Keratinocyte (primary cell): ENCODE measurements at regions not wholly inside any gene's neighbourhood (a gene's known extent, or its start where the extent isn't known, plus 50 kb on each side); places are given as distances from the start of the nearest gene placed in this dataset.

Experiments
- DNase-seq: peaks from one replicate; pipeline ENCODE4 v3.0.0-alpha.2; 2011; ENCODE audit warnings: low read depth, missing footprints, low spot score
- FAIRE-seq: peaks from 2 replicates; lab custom pipeline; 2011; peaks lifted over from hg19 to GRCh38; lab: Jason Lieb, UNC
- H2AFZ ChIP-seq: 2 replicates; pipeline ENCODE4 v1.6.0; 2012; ENCODE audit warnings: low read length, control low read depth, inconsistent platforms; ENCODE audit not compliant: control insufficient read depth
- H3K27ac ChIP-seq: 2 replicates; pipeline ENCODE4 v1.5.1; 2011; ENCODE audit warnings: low read length; ENCODE audit not compliant: control insufficient read depth, insufficient read depth
- H3K27me3 ChIP-seq: 3 replicates; pipeline ENCODE4 v1.6.0; 2011; ENCODE audit warnings: low read length; ENCODE audit not compliant: control insufficient read depth, insufficient read depth; ENCODE audit errors: extremely low read depth
- H3K36me3 ChIP-seq, 2 experiments: 2 replicates in 1 of 2; 3 replicates in 1 of 2; pipeline ENCODE4 v1.5.1; 2011; ENCODE audit warnings: low read length in 2 of 2, mild to moderate bottlenecking in 1 of 2; ENCODE audit not compliant: control insufficient read depth in 2 of 2, insufficient read depth in 2 of 2; ENCODE audit errors: extremely low read depth in 1 of 2
- H3K4me1 ChIP-seq: 3 replicates; pipeline ENCODE4 v1.5.1; 2011; ENCODE audit warnings: low read length; ENCODE audit not compliant: control insufficient read depth, insufficient read depth; ENCODE audit errors: extremely low read depth
- H3K4me2 ChIP-seq: 3 replicates; pipeline ENCODE4 v1.6.0; 2011; ENCODE audit warnings: low read depth, low read length; ENCODE audit not compliant: control insufficient read depth, insufficient read depth; ENCODE audit errors: extremely low read depth
- H3K4me3 ChIP-seq, 3 experiments: fragments of 200-600 bp in 1 of 3; sonication (generic) in 1 of 3; 2 replicates in 2 of 3; 3 replicates in 1 of 3; pipeline ENCODE4 v1.5.1; 2011 to 2016; ENCODE audit warnings: low read length in 3 of 3, mild to moderate bottlenecking in 3 of 3, control low read depth in 2 of 3, inconsistent platforms in 1 of 3, low read depth in 1 of 3, mixed read lengths in 1 of 3, mixed run types in 1 of 3, moderate library complexity in 1 of 3; ENCODE audit not compliant: control insufficient read depth in 2 of 3, insufficient read depth in 2 of 3; ENCODE audit errors: extremely low read depth in 1 of 3
- H3K79me2 ChIP-seq: 2 replicates; pipeline ENCODE4 v1.6.0; 2012; ENCODE audit warnings: low read length; ENCODE audit not compliant: control insufficient read depth, insufficient read depth
- H3K9ac ChIP-seq: 3 replicates; pipeline ENCODE4 v1.6.0; 2011; ENCODE audit warnings: low read length; ENCODE audit not compliant: control insufficient read depth, insufficient read depth; ENCODE audit errors: extremely low read depth
- H3K9me1 ChIP-seq: 3 replicates; pipeline ENCODE4 v1.6.0; 2011; ENCODE audit warnings: low read length; ENCODE audit not compliant: control insufficient read depth, insufficient read depth; ENCODE audit errors: extremely low read depth
- H3K9me3 ChIP-seq: 2 replicates; pipeline ENCODE4 v1.5.1; 2012; ENCODE audit warnings: low read depth, low read length; ENCODE audit not compliant: control insufficient read depth
- H4K20me1 ChIP-seq: 3 replicates; pipeline ENCODE4 v1.6.0; 2011; ENCODE audit warnings: low read length; ENCODE audit not compliant: control insufficient read depth, insufficient read depth; ENCODE audit errors: extremely low read depth
- CTCF ChIP-seq, 3 experiments: IDR thresholded peaks in 1 of 3; conservative IDR thresholded peaks in 1 of 3; optimal IDR thresholded peaks in 1 of 3; 2 replicates in 2 of 3; 3 replicates in 1 of 3; pipeline versions ENCODE3 to v1.5.1; 2011; ENCODE audit warnings: low read length in 3 of 3, mild to moderate bottlenecking in 3 of 3, moderate library complexity in 2 of 3, control low read depth in 1 of 3, inconsistent platforms in 1 of 3; ENCODE audit not compliant: insufficient read depth in 2 of 3; ENCODE audit errors: extremely low read depth in 1 of 3
- EZH2 ChIP-seq: IDR thresholded peaks from one replicate; pipeline ENCODE4 v1.6.1; 2012; ENCODE audit warnings: inconsistent platforms, mild to moderate bottlenecking, low read length, moderate library complexity
- dilution Hi-C: fragments of 300-500 bp; cut with MboI; formaldehyde crosslinking; loops from one replicate; pipeline ENCODE4 v1.7.0; 2020; ENCODE audit warnings: low sequenced_read_pairs; ENCODE audit not compliant: extremely low pct_ligation_motif_present

- DNase-seq = no peak
- Histone ChIP-seq H3K9me3 (no peaks in the 10 kb centered on the region), H3K4me3 (no peak overlapping the region), H3K79me2 (no peaks in the 10 kb centered on the region), H3K4me1 (no peaks in the 10 kb centered on the region), H3K27me3 (no peaks in the 10 kb centered on the region), H3K36me3 (no peaks in the 10 kb centered on the region), H3K4me2 (no peak overlapping the region), H4K20me1 (no peaks in the 10 kb centered on the region), H3K9ac (no peak overlapping the region), H3K27ac (no peak overlapping the region), H3K9me1 (no peaks in the 10 kb centered on the region), H2AFZ (no peak overlapping the region)
- no peak for TF ChIP-seq CTCF (optimal IDR thresholded peaks at IDR 0.05 in 1 of 3, IDR thresholded peaks at IDR 0.05 in 1 of 3, conservative IDR thresholded peaks at IDR 0.05 in 1 of 3; ENCODE audit: extremely low read depth in 1 of 3, insufficient read depth in 2 of 3, low read length in 3 of 3)
- TF ChIP-seq EZH2 = no peak
- FAIRE-seq = no peak
- dilution Hi-C loops = no loop called here
These were observed 1495.5 kb upstream of the ACVR2A start for GRCh38 chr2:146349334-146349733.

- H3K4me3 ChIP-seq = no peak overlapping the region
- dilution Hi-C loops = no loop called here
- no peak overlapping the region for H3K27ac ChIP-seq
- H3K9me1 ChIP-seq = no peaks in the 10 kb centered on the region
- no peaks in the 10 kb centered on the region for H3K36me3 ChIP-seq
- H3K4me2 ChIP-seq = no peak overlapping the region
- TF ChIP-seq CTCF (optimal IDR thresholded peaks at IDR 0.05 in 1 of 3, IDR thresholded peaks at IDR 0.05 in 1 of 3, conservative IDR thresholded peaks at IDR 0.05 in 1 of 3; ENCODE audit: extremely low read depth in 1 of 3, insufficient read depth in 2 of 3, low read length in 3 of 3) (no peak), EZH2 (no peak)
- H3K79me2 ChIP-seq = no peaks in the 10 kb centered on the region
- DNase-seq = no peak
- no peaks in the 10 kb centered on the region for H3K9me3 ChIP-seq
- H4K20me1 ChIP-seq = no peaks in the 10 kb centered on the region
- FAIRE-seq = no peak
- H3K27me3 ChIP-seq = no peaks in the 10 kb centered on the region
- no peak overlapping the region for H3K9ac ChIP-seq
- H2AFZ ChIP-seq = no peak overlapping the region
- no peaks in the 10 kb centered on the region for H3K4me1 ChIP-seq
These were observed 1519.9 kb upstream of the ACVR2A start for GRCh38 chr2:146324951-146325350.
